ENCODE measurements at regions not wholly inside any gene's neighbourhood (a gene's known extent, or its start where the extent isn't known, plus 50 kb on each side); places are given as distances from the start of the nearest gene placed in this dataset.

DNA sequence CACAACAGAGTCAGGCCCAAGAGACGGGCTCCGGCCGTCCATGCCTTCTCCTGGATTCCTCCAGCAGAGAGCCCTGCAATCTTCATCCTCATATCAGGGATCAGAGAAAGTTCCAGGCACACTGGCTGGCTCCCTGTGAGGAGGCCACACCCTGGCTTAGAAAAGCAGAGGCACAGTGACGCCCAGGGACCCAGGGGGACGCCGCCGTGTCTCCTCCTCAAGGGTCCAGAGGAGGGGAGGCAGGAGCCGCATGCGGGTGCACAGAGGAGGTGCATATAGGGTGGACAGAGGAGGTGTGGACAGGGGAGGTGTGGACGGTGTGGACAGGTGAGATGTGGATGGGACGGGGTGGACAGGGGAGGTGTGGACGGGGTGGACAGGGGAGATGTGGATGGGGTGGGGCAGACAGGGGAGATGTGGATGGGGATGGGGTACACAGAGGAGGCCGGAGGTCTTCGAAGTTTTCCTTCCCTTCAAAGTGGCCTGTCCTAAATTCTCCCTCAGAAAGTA lies 1521.9 kb downstream of the BRD1 start:
- H3K9me3 ChIP-seq: peaks cover 0 to 7% (median 3%) of the 10 kb centered on the region in 8 donors
- intact Hi-C loops (cut with DNase I; ENCODE audit: low total_unique reads): no loop called here
- TF ChIP-seq POLR2A (IDR thresholded peaks at IDR 0.05): no peak
- TF ChIP-seq, protein P1, sequence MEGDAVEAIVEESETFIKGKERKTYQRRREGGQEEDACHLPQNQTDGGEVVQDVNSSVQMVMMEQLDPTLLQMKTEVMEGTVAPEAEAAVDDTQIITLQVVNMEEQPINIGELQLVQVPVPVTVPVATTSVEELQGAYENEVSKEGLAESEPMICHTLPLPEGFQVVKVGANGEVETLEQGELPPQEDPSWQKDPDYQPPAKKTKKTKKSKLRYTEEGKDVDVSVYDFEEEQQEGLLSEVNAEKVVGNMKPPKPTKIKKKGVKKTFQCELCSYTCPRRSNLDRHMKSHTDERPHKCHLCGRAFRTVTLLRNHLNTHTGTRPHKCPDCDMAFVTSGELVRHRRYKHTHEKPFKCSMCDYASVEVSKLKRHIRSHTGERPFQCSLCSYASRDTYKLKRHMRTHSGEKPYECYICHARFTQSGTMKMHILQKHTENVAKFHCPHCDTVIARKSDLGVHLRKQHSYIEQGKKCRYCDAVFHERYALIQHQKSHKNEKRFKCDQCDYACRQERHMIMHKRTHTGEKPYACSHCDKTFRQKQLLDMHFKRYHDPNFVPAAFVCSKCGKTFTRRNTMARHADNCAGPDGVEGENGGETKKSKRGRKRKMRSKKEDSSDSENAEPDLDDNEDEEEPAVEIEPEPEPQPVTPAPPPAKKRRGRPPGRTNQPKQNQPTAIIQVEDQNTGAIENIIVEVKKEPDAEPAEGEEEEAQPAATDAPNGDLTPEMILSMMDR (IDR thresholded peaks at IDR 0.05 in 8 of 11, conservative IDR thresholded peaks at IDR 0.05 in 3 of 11): no peak
- TF ChIP-seq POLR2AphosphoS5 (IDR thresholded peaks at IDR 0.05): no peak
- no peak overlapping the region for H3K4me3 ChIP-seq
- WGBS, 5 donors: 85 to 90% (median 86%) methylated on average over 11 to 14 of the region's 14 CpGs
- peaks cover 0 to 35% (median 0%) of the 10 kb centered on the region in 7 donors for H3K27me3 ChIP-seq (replicated peaks in 1 of 7)
- no peaks in the 10 kb centered on the region for H3K36me3 ChIP-seq
- no peak overlapping the region for H3K27ac ChIP-seq
- no peak for DNase-seq
- no peaks in the 10 kb centered on the region for H3K4me1 ChIP-seq

DNA sequence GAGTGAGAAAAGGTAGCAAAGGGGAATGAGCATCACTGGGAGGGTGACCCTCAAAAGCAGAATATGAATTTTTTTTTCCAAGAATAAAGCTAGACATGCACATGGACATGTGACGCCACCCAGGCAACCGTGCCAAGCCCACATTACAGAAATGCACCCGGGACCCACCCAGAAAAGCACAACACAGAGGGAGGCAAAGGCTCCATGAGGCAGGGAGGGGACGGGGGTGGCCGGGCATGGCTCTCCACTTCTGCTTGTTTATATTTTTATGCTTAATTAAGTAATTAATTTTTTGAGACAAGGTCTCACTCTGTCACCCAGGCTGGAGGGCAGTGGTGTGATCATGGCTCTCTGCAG lies 1524.3 kb downstream of the BRD1 start:
- peaks cover 0 to 45% (median 0%) of the 10 kb centered on the region in 7 donors for H3K27me3 ChIP-seq (replicated peaks in 1 of 7)
- no peak overlapping the region for H3K4me3 ChIP-seq
- 77 to 89% (median 85%) methylated on average over 5 of the region's 5 CpGs for WGBS, 5 donors
- no peak for DNase-seq
- TF ChIP-seq, protein P1 (IDR thresholded peaks at IDR 0.05 in 8 of 11, conservative IDR thresholded peaks at IDR 0.05 in 3 of 11): no peak
- TF ChIP-seq POLR2AphosphoS5 (IDR thresholded peaks at IDR 0.05) (no peak), POLR2A (IDR thresholded peaks at IDR 0.05) (no peak)
- H3K36me3 ChIP-seq: no peaks in the 10 kb centered on the region
- no peaks in the 10 kb centered on the region for H3K4me1 ChIP-seq
- H3K9me3 ChIP-seq: no peaks in the 10 kb centered on the region
- intact Hi-C loops (cut with DNase I; ENCODE audit: low total_unique reads): no loop called here
- H3K27ac ChIP-seq: no peak overlapping the region

DNA sequence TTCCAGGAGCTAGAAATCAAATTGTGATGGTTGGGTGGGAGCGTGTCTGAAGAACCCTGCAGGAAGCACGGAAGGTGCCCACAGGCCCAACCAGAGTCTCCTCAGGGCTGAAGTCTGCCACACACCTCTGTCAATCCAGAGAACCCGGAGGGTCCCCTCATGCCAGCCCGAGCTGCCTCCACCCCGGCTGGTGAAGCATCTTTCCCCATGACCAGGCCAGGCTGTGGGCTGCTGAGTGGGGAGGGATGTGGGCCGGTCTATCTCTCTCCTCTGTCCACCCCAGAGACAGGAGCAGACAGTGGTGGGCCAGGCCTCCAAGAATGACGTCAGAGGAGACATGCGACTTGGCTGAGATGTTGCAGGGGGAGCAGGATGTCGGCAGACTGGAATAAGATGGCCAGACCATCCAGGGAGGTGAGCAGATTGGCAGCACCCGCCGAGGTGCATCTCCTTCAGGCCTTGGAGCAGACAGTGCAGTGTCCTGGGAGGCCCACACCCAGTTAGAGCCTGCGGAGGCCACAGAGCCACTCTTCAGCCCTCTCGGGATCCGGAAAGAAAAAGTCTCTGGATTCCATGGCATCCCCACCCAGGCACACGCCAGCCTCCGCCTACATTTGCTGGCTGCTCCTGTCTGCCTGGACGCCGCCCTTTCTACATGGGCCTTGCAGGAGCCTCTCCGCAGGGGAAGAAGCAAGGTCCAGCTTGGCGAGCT lies 1524.9 kb downstream of the BRD1 start:
- H3K4me3 ChIP-seq: no peak overlapping the region
- TF ChIP-seq POLR2AphosphoS5 (IDR thresholded peaks at IDR 0.05): no peak
- TF ChIP-seq POLR2A (IDR thresholded peaks at IDR 0.05): no peak
- TF ChIP-seq, protein P1 (IDR thresholded peaks at IDR 0.05 in 8 of 11, conservative IDR thresholded peaks at IDR 0.05 in 3 of 11): no peak

DNA sequence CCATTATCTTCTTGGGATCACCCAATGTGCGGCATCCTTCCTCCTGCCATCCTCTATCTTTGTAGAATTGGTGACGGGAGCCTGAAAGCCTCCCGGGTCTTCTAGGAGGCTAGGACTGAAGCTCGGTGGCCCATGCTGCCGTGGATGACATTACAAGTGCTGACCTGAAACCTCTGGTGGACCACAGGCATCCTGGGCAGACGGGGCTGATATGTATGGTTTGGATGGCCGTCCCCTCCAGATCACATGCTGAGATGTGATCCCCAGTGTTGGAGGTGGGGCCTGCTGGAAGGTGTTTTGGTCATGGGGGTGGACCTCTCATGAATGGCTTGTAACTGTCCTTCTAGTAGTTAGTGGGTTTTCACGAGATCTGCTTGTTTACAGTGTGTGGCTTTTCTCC lies 1525.8 kb downstream of the BRD1 start:
- WGBS, 5 donors: 71 to 89% (median 83%) methylated on average over 8 of the region's 8 CpGs
- H3K27ac ChIP-seq: no peak overlapping the region
- DNase-seq: no peak

More for the DNA sequence above, 1524.9 kb downstream of the BRD1 start:
- no peaks in the 10 kb centered on the region for H3K9me3 ChIP-seq
- H3K27ac ChIP-seq: no peak overlapping the region
- H3K27me3 ChIP-seq (replicated peaks in 1 of 7): peaks cover 0 to 45% (median 0%) of the 10 kb centered on the region in 7 donors
- no peak for DNase-seq
- WGBS, 5 donors: 86 to 92% (median 86%) methylated on average over 18 to 20 of the region's 20 CpGs
- intact Hi-C loops (cut with DNase I; ENCODE audit: low total_unique reads): no loop called here
- H3K36me3 ChIP-seq: no peaks in the 10 kb centered on the region
- H3K4me1 ChIP-seq: no peaks in the 10 kb centered on the region

More for the DNA sequence above, 1525.8 kb downstream of the BRD1 start:
- Histone ChIP-seq H3K27me3 (replicated peaks in 1 of 7) (peaks cover 0 to 45% (median 0%) of the 10 kb centered on the region in 7 donors), H3K4me3 (no peak overlapping the region), H3K9me3 (no peaks in the 10 kb centered on the region), H3K4me1 (no peaks in the 10 kb centered on the region), H3K36me3 (no peaks in the 10 kb centered on the region)
- TF ChIP-seq POLR2AphosphoS5 (IDR thresholded peaks at IDR 0.05) (no peak), POLR2A (IDR thresholded peaks at IDR 0.05) (no peak)
- TF ChIP-seq, protein P1 (IDR thresholded peaks at IDR 0.05 in 8 of 11, conservative IDR thresholded peaks at IDR 0.05 in 3 of 11): no peak
- intact Hi-C loops (cut with DNase I; ENCODE audit: low total_unique reads): no loop called here

Measured in spleen (tissue), 11 donors.